RWPE1 (cell line): ENCODE measurements at regions not wholly inside any gene's neighbourhood (a gene's known extent, or its start where the extent isn't known, plus 50 kb on each side); places are given as distances from the start of the nearest gene placed in this dataset.
"Not testable (repeated sequence)": the region's sequence is repeated elsewhere in the genome, so short reads cannot be mapped to it uniquely, and the experiment has no call there.

Experiments used
- CTCF ChIA-PET: fragments of 350-600 bp; sonication (Branson Sonifier 250); formaldehyde crosslinking; extraction: SDS; loops from one replicate; lab custom pipeline; 2021; lab: Yijun Ruan, JAX
- POLR2A ChIA-PET: fragments of 400-600 bp; formaldehyde crosslinking; extraction: SDS; loops from one replicate; lab custom pipeline; 2020; ENCODE audit warnings: antibody characterized with exemption; ENCODE audit not compliant: low non-redundant PET; lab: Yijun Ruan, JAX
- DNase-seq: peaks from one replicate; pipeline ENCODE4 v3.0.0; 2012; ENCODE audit warnings: low spot score
- H3K27ac ChIP-seq: fragments of 450-650 bp; 2 replicates; pipeline ENCODE4 v1.5.1; 2017
- CTCF ChIP-seq: fragments of 450-650 bp; conservative IDR thresholded peaks from 2 replicates; pipeline ENCODE4 v1.5.1; 2017; ENCODE audit warnings: low read depth, mild to moderate bottlenecking

- TF ChIP-seq CTCF, result peak; percentile 53
- DNase-seq, POLR2A ChIA-PET, H3K27ac ChIP-seq: not testable (repeated sequence)
- CTCF ChIA-PET, result interaction anchor here (0.7 kb wide), 2 partner anchors 15 to 135 kb away, joined by 3 read pairs; no protein-coding TSS in a partner anchor
These were observed 118.0 kb upstream of the ALDH3B2 start for GRCh38 chr11:67792273-67792990.

- H3K27ac ChIP-seq, DNase-seq, POLR2A ChIA-PET: not testable (repeated sequence)
- CTCF ChIA-PET, result interaction anchor here (0.7 kb wide), 3 partner anchors 14 to 1063 kb away, joined by 3 read pairs; partner anchors contain the start of gene SPTBN2
These were observed 117.3 kb upstream of the ALDH3B2 start for GRCh38 chr11:67791598-67792170.

GRCh38 chr11:67788341-67788695 lies 113.9 kb upstream of the ALDH3B2 start:
- DNase-seq, CTCF ChIA-PET, H3K27ac ChIP-seq, POLR2A ChIA-PET: not testable (repeated sequence)

GRCh38 chr11:67787681-67788340 lies 113.4 kb upstream of the ALDH3B2 start:
- POLR2A ChIA-PET, DNase-seq, CTCF ChIA-PET, H3K27ac ChIP-seq: not testable (repeated sequence)

- POLR2A ChIA-PET, CTCF ChIA-PET: not testable (repeated sequence)
These were observed 107.5 kb upstream of the ALDH3B2 start for GRCh38 chr11:67781967-67782366.

GRCh38 chr11:67781506-67781905 lies 107.1 kb upstream of the ALDH3B2 start:
- DNase-seq, CTCF ChIA-PET, POLR2A ChIA-PET, H3K27ac ChIP-seq: not testable (repeated sequence)

More at GRCh38 chr11:67781967-67782366, 107.5 kb upstream of the ALDH3B2 start:
- H3K27ac ChIP-seq, DNase-seq: not testable (repeated sequence)

- ChIA-PET POLR2A (no interaction called here), CTCF (no interaction called here)
- no peak overlapping the region for H3K27ac ChIP-seq
- no peak for DNase-seq
- no peak for TF ChIP-seq CTCF
These were observed 105.6 kb upstream of the ALDH3B2 start for GRCh38 chr11:67780056-67780455.

- DNase-seq, POLR2A ChIA-PET, H3K27ac ChIP-seq, CTCF ChIA-PET: not testable (repeated sequence)
These were observed 104.9 kb upstream of the ALDH3B2 start for GRCh38 chr11:67779189-67779875.

GRCh38 chr11:67776852-67777520 lies 102.6 kb upstream of the ALDH3B2 start:
- ChIA-PET CTCF (no interaction called here), POLR2A (no interaction called here)
- TF ChIP-seq CTCF, result no peak
- DNase-seq, result no peak
- H3K27ac ChIP-seq, result no peak overlapping the region

- DNase-seq, H3K27ac ChIP-seq, POLR2A ChIA-PET: not testable (repeated sequence)
- CTCF ChIA-PET, result interaction anchor here (0.6 kb wide), 1 partner anchor 103 kb away, joined by 3 read pairs; no protein-coding TSS in a partner anchor
These were observed 99.8 kb upstream of the ALDH3B2 start for GRCh38 chr11:67774175-67774574.

- CTCF ChIA-PET, H3K27ac ChIP-seq, DNase-seq, POLR2A ChIA-PET: not testable (repeated sequence)
These were observed 93.7 kb upstream of the ALDH3B2 start for GRCh38 chr11:67768001-67768730.

GRCh38 chr11:67761211-67761610 lies 86.8 kb upstream of the ALDH3B2 start:
- DNase-seq, H3K27ac ChIP-seq, CTCF ChIA-PET, POLR2A ChIA-PET: not testable (repeated sequence)
